Neural cell (in vitro differentiated cells): ENCODE measurements at regions not wholly inside any gene's neighbourhood (a gene's known extent, or its start where the extent isn't known, plus 50 kb on each side); places are given as distances from the start of the nearest gene placed in this dataset.

Experiments used
- CTCF ChIP-seq: fragments of 450-650 bp; IDR thresholded peaks from 2 replicates; pipeline ENCODE4 v1.5.1; 2014; ENCODE audit warnings: antibody characterized with exemption, mild to moderate bottlenecking, moderate library complexity; ENCODE audit not compliant: poor library complexity, severe bottlenecking
- EP300 ChIP-seq: fragments of 450-650 bp; conservative IDR thresholded peaks from 2 replicates; pipeline ENCODE4 v1.6.1; 2014; ENCODE audit warnings: antibody characterized with exemption, mild to moderate bottlenecking, moderate library complexity; ENCODE audit not compliant: poor library complexity, severe bottlenecking
- TAF1 ChIP-seq: IDR thresholded peaks from 2 replicates; pipeline ENCODE4 v1.6.1; 2012; ENCODE audit warnings: low read depth

- TF ChIP-seq EP300 (no peak), CTCF (no peak), TAF1 (no peak)
These were observed 256.8 kb upstream of the PMEPA1 start for GRCh38 chr20:57966620-57967019.
